GM13977 (cell line): ENCODE measurements at regions not wholly inside any gene's neighbourhood (a gene's known extent, or its start where the extent isn't known, plus 50 kb on each side); places are given as distances from the start of the nearest gene placed in this dataset.
"Not testable (repeated sequence)": the region's sequence is repeated elsewhere in the genome, so short reads cannot be mapped to it uniquely, and the experiment has no call there.

ENCODE experiments used
- DNase-seq: peaks from one replicate; pipeline ENCODE4 v3.0.0; 2012; ENCODE audit warnings: low spot score
- in situ Hi-C: fragments of 300-500 bp; cut with MboI; formaldehyde crosslinking; loops from one replicate; pipeline ENCODE4 v1.12.0; 2022; ENCODE audit warnings: low sequenced_read_pairs, low pct_unique_long_range_greater_than_20kb, mixed read lengths, inconsistent platforms; ENCODE audit not compliant: unreplicated experiment
- TF ChIP-seq, protein P1 (sequence below): IDR thresholded peaks from 2 replicates; pipeline ENCODE4 v1.5.1; 2012; ENCODE audit warnings: mild to moderate bottlenecking, control low read depth; ENCODE audit not compliant: insufficient read depth; ENCODE audit errors: extremely low read depth, missing control alignments

DNA sequence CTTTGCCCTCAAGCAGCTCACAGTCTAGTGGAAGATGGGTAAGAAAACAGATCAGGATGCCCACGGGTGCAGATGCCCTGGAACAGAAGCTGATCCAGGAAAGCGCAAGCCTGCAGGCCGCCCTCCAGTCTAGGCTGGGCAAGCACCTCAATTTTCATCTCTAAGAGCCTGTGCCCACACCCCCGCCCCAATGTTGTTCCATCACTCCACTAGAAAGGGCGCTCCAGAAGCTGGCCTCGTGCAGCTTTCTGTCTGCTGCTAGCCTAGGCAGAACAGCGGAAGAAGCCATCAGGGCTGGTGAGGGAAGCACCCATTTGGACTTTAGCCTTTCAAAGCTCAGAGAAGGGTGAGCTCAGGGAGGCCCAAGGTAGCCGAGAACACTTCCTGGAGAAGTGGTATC is 527.1 kb downstream of the TP53TG3F start:
- in situ Hi-C loops, DNase-seq: not testable (repeated sequence)

DNA sequence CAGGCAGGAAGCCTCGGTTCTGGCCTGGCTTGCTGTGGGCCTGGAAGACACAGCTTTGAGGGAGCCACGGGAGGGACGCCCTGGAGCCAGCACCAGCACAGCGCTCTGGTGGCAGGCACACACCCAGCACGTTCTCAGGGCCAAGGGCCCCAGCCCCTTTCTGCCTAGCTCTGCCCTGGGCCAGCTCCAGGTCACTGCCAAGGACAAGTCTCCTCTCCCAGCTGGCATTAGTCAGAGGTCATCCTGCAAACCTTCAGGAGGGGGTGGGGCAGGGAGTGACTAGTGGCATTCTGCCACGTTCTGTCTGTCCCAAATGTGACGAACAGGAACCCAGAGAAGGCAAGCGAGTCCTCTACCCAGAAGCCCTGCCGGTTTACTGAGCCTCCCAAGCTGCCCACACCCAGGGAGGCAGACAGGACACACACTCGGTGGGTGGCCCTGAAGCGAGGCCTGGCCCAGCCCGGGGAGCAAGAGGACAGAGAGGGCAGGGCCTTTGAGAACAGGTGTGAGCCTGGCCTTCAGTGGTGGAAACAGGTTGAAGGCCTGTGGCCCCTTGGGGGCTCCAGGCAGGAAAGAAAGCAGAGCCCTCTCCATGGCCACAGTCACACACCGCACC is 528.0 kb downstream of the TP53TG3F start:
- DNase-seq, in situ Hi-C loops: not testable (repeated sequence)

DNA sequence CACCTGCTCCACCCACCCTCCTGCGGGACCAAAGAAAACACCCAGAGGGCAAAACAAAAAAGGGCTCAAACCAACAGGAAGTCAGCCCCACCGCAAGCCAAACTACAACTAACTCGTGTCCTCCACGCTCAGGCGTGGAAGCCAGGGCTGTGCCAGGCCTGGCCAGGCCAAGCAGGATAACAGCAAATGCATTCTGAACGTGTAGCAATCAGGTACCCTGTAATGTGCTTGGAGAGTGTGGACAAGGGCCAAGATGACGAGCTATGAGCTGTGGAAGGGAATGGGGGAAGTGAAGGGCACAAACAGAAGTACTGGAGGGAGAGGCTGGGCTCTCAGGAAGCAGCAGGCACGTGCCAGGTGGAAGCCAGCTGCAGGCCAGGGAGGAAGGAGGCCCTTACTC is 528.6 kb downstream of the TP53TG3F start:
- in situ Hi-C loops, DNase-seq: not testable (repeated sequence)

DNA sequence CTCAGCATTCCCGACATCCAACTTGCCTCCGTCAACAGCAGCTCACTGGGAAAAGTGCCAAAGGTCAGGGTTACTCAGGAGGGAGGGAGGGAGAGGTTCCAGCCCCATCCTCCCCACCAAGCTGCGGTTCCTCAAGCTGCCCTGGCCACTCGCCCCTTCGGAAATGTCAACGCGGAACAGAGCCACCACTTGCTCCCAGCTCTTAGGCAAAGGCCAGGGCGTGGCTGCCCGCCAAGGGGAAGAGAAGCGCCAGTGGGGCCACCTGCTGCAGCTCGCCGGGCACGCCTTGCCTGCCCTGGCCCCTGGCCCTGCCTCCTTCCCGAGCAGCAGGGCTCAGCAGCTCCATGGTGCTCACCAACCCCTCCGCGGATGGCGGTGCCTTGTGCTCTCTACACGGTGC is 531.1 kb downstream of the TP53TG3F start:
- in situ Hi-C loops = not testable (repeated sequence)

DNA sequence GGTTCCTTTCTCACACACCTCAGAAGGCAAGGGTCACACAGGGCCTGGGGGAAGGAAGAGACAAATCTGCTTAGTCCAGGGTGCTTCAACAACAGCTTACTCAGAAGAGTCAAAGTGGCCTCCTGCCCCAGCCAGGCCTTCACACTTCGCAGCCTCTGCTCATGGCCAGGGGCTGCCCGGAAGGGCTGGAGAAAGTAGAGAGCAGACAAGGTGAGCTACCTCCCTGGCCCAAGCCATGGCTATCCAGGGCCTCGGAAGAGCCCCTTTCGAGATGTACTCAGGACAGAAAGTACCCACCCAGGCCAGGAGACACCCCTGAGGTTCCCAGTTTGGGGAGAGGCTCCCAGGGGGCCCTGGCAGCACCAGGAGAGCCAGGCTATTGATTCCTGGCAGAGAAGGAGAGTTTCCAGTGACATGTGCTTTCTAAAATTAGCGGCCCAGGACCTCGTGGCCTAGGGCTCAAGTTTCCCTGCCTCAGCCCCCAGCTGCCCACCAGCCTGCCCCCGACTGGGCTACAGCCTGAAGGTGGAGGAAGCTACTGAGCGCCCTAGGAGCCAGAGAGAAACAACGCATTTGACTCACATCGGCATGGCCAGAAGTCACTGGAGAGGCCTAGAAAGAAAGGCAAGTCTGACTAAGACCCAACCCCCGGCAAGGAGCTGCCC is 533.2 kb downstream of the TP53TG3F start:
- DNase-seq = peak; percentile 0
- in situ Hi-C loops = not testable (repeated sequence)

More for the DNA sequence above, 531.1 kb downstream of the TP53TG3F start:
- DNase-seq = not testable (repeated sequence)

DNA sequence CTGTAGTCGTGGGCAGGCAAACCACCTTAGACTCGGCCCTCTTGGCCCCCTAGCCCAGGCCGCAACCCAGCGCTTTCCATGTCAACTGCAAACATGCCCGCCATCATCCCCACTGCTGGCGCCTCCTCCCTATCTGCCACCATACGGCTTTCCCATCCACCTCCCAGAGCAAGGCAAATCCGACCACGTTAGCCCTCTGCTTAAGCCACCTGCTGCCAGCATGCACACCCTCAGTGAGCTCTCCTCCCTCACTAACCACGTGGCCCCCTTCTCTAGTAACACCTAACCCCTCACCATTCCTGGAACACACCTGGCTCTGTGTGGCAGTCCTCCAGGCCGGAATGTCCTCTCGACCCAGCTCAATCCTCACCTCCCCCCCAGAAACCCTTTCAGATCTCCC is 534.8 kb downstream of the TP53TG3F start:
- DNase-seq, in situ Hi-C loops: not testable (repeated sequence)

DNA sequence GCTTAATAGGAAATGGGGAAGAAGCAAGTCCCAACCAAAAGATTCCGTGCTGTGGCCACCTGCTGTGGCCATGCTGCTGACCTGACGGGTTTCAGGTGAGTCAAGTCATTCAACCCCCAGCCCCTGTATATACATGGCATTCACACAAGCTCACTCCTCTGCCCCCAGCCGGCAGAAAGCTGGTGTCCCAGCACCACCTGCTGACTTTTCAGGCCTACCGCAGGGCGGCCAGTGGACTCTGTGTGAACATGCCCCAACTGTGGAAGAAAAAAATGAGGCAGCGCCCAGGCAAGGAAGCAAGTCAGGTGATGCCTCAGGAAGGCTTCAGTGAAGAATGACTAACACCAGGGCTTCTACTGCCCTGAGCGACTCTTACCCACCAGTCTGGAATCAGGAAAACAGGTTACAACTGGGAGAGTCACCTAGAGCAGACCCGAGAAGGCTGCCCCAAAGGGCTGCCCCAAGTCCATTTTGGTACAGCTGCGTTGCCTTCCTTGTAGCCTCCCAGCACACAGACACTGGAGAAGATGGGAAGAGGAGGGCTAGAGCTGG is 536.5 kb downstream of the TP53TG3F start:
- DNase-seq = peak; percentile 2
- in situ Hi-C loops = not testable (repeated sequence)

DNA sequence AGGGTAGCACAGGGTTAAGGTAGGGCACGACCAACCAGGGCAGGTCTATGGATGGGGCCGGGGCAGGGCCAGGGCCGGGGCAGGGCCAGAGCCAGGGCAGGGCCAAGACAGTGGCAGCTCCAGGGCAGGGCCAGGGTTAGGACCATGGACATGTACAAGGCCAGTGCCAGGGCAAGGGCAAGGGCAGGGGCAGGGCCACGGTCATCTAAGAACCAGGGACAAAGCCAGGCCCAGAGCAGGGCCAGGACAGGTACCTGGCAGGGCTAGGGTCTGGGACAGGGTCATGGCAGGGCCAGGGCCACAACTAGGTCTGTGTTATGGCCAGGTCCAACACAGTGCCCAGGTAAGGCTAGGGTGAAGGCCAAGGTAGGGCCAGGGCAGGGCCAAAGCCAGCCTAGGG is 541.8 kb downstream of the TP53TG3F start:
- in situ Hi-C loops, DNase-seq: not testable (repeated sequence)

DNA sequence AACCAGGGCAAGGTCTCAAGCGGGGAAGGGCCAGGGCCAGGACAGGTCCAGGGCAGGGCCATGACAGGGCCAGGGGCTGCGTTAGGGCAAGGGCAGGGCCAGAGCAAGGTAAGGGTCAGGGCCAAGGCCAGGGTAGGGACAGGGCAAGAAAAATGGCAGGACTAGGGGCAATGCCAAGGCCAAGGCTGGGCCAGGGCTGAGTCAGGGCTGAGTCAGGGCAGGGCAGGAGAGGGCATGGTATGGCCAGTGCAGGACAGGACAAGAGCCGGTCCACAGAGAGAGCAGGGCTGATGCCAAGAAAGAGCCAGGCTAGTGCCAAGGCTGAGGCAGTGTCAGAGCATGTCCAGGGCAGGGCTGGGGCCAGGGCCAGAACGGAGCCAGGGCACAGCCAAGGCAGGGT is 542.5 kb downstream of the TP53TG3F start:
- in situ Hi-C loops, DNase-seq: not testable (repeated sequence)

DNA sequence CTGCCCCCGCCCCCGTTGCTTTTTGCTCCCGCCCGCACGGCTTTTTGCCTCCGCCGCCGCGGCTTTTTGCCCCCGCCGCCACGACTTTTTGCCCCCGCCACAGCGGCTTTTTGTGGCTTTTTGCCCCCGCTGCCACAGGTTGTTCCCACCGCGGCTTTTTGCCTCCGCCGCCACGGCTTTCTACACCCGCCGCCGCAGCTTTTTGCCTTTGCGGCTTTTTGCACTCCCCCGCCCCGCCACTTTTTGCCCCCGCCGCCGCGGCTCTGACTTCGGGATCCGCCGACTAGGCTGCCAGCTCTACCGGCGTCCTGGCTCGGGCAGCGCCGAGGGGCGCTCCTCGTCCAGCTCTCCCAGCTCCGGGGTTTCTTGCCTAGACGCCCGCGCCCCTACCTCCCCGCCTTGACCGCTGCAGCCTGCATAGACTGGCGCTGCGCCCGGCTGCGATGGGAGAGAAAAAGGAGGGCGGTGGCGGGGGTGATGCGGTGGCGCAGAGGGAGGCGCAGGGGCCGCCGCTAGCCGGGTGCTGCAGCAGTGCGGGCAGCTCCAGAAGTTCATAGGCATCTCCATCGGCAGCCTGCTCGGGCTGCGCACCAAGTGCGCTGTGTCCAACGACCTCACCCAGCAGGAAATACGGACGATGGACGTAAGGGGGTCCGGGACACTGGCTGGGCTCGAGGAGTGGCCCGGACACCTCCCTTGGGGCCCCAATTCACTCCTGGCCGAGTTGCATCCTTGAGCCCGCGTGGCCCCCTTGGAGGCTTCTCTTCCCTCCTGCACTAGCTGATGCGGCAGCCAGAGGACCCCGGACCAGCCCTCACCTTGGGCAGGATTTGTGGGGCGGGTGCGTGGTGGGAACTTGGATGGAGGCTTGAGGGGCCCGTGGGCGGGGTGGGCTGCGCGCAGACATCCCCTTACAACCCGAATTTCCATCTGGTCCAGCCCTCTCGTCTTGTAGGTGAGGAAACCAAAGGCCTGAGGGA is 555.7 kb downstream of the TP53TG3F start:
- in situ Hi-C loops = not testable (repeated sequence)
- DNase-seq = peak; percentile 1

DNA sequence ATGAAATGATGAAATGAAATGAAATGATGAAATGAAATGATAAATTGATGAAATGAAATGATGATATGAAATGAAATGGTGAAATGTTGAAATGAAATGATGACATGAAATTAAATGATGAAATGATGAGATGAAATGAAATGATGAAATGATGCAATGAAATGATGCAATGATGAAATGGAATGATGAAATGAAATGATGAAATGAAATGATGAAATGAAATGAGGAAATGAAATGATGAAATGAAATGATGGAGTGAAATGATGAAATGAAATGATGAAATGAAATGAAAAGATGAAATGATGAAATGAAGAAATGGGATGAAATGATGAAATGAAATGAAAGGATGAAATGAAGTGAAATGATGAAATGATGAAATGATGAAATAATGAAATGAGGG is 558.9 kb downstream of the TP53TG3F start:
- in situ Hi-C loops, DNase-seq: not testable (repeated sequence)

DNA sequence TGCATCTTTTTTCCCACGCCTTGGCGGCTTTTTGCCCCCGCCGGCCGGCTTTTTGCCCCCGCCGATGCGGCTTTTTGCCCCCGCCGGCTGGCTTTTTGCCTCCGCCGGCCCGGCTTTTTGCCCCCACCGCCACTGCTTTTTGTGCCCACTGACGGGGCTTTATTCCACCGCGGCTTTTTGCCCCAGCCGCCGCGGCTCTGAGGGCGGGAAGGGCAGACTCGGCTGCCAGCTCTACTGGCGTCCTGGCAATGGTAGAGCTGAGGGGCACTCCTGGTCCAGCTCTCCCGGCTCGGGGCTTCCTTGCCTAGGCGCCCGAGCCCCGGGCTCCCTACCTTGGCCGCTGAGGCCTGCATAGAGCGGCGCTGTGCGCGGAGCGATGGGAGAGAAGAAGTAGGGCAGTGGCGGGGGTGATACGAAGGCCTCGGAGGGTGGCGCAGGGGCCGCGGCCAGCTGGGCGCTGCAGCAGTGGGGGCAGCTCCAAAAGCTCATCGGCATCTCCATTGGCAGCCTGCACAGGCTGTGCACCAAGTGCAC is 591.4 kb downstream of the TP53TG3F start:
- in situ Hi-C loops = no loop called here
- TF ChIP-seq, protein P1, sequence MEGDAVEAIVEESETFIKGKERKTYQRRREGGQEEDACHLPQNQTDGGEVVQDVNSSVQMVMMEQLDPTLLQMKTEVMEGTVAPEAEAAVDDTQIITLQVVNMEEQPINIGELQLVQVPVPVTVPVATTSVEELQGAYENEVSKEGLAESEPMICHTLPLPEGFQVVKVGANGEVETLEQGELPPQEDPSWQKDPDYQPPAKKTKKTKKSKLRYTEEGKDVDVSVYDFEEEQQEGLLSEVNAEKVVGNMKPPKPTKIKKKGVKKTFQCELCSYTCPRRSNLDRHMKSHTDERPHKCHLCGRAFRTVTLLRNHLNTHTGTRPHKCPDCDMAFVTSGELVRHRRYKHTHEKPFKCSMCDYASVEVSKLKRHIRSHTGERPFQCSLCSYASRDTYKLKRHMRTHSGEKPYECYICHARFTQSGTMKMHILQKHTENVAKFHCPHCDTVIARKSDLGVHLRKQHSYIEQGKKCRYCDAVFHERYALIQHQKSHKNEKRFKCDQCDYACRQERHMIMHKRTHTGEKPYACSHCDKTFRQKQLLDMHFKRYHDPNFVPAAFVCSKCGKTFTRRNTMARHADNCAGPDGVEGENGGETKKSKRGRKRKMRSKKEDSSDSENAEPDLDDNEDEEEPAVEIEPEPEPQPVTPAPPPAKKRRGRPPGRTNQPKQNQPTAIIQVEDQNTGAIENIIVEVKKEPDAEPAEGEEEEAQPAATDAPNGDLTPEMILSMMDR = no peak
- no peak for DNase-seq
